Endothelial cell of umbilical vein (primary cell): ENCODE measurements at regions not wholly inside any gene's neighbourhood (a gene's known extent, or its start where the extent isn't known, plus 50 kb on each side); places are given as distances from the start of the nearest gene placed in this dataset.

Experiments used
- CTCF ChIP-seq, 2 donors: IDR thresholded peaks; 1 replicate in 1 of 2; 2 replicates in 1 of 2; pipeline ENCODE4 v1.5.1; 2011; ENCODE audit warnings: low read length in 2 of 2, mild to moderate bottlenecking in 2 of 2, moderate library complexity in 2 of 2, control low read depth in 1 of 2, inconsistent platforms in 1 of 2, low read depth in 1 of 2; ENCODE audit not compliant: insufficient read depth in 1 of 2; ENCODE audit errors: extremely low read depth in 1 of 2
- EZH2 ChIP-seq: IDR thresholded peaks from 2 replicates; pipeline ENCODE4 v1.6.1; 2012; ENCODE audit warnings: borderline replicate concordance, low read depth, mild to moderate bottlenecking, moderate library complexity, low read length, inconsistent platforms; ENCODE audit not compliant: severe bottlenecking
- JUN ChIP-seq: IDR thresholded peaks from 2 replicates; pipeline ENCODE4 v1.6.1; 2011; ENCODE audit warnings: borderline replicate concordance, low read depth; ENCODE audit not compliant: insufficient read length, insufficient read depth
- MYC ChIP-seq: IDR thresholded peaks from one replicate; pipeline ENCODE4 v1.6.1; 2011; ENCODE audit warnings: mild to moderate bottlenecking, low read depth, low read length
- POLR2A ChIP-seq: IDR thresholded peaks from 2 replicates; pipeline ENCODE4 v1.6.1; 2012; ENCODE audit warnings: low read depth, mild to moderate bottlenecking, control low read depth, low read length
- POLR2AphosphoS5 ChIP-seq: IDR thresholded peaks from 2 replicates; pipeline ENCODE4 v1.6.1; 2012; ENCODE audit warnings: low read depth, mild to moderate bottlenecking, control low read depth, low read length, moderate library complexity; ENCODE audit not compliant: insufficient read depth

- TF ChIP-seq CTCF (IDR thresholded peaks at IDR 0.05; ENCODE audit: extremely low read depth in 1 of 2, insufficient read depth in 1 of 2, low read depth in 1 of 2, low read length in 2 of 2) (no peak), EZH2 (no peak), POLR2A (no peak), POLR2AphosphoS5 (no peak), MYC (no peak), JUN (no peak)
Measured at GRCh38 chr1:87999852-88000251, 671.2 kb downstream of the LMO4 start.
